ENCODE measurements at regions not wholly inside any gene's neighbourhood (a gene's known extent, or its start where the extent isn't known, plus 50 kb on each side); places are given as distances from the start of the nearest gene placed in this dataset.

DNA sequence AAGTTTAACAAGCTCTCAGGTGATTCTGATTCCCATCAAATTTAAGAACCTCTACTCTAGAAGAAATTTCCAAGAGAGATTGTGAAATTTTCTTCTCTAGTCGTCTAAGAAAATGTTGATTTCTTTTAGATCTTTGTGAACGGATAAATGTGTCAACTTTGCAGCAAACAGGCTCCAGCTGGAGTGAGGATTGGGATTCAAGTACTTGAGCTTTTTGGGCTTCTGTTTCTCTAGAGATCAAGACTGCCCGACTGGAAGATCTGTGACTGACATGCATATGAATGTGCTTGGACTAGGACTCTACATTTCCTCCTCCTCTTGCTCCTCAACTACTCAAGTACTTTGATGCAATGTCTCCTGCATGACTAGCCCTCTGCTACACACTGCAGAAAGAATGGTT, 388.3 kb downstream of the TMEM38B start:
- DNase-seq (ENCODE audit: low spot score) = no peak

DNA sequence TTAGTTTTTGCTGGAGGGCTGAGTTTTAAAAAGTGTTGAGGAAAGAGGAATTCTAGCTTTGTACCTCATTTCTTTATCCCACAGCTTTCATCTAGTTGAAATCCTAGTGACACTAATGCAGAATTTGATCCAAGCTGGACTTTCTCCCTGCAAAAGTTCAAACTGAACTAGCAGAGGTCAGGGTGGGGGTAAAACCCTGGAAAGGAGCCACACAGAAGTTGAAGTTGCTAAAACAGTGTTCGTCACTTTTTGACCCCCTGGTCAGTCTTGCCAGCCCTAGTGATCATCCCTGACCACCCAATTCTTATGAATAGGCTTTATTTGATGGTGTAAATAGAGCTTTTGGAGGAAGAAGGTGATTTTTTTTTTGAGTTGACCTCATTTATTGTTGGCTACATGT, 390.4 kb downstream of the TMEM38B start:
- TF ChIP-seq EZH2 (IDR thresholded peaks at IDR 0.05) (no peak), EZH2phosphoT487 (IDR thresholded peaks at IDR 0.05) (no peak)
- TF ChIP-seq, protein P1, sequence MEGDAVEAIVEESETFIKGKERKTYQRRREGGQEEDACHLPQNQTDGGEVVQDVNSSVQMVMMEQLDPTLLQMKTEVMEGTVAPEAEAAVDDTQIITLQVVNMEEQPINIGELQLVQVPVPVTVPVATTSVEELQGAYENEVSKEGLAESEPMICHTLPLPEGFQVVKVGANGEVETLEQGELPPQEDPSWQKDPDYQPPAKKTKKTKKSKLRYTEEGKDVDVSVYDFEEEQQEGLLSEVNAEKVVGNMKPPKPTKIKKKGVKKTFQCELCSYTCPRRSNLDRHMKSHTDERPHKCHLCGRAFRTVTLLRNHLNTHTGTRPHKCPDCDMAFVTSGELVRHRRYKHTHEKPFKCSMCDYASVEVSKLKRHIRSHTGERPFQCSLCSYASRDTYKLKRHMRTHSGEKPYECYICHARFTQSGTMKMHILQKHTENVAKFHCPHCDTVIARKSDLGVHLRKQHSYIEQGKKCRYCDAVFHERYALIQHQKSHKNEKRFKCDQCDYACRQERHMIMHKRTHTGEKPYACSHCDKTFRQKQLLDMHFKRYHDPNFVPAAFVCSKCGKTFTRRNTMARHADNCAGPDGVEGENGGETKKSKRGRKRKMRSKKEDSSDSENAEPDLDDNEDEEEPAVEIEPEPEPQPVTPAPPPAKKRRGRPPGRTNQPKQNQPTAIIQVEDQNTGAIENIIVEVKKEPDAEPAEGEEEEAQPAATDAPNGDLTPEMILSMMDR (IDR thresholded peaks at IDR 0.05) = no peak
- H3K27ac Mint-ChIP-seq = no peak overlapping the region
- H3K9me3 Mint-ChIP-seq = peaks cover 9% of the 10 kb centered on the region
- Histone ChIP-seq H3K4me1 (no peaks in the 10 kb centered on the region), H3K9ac (no peak overlapping the region), H2AFZ (replicated peaks) (no peak overlapping the region), H3K27ac (no peak overlapping the region), H3F3A (ENCODE audit: low read depth) (no peaks in the 10 kb centered on the region), H3K27me3 (no peaks in the 10 kb centered on the region), H3K4me3 (no peak overlapping the region), H3K9me3 (ENCODE audit: low read depth) (no peaks in the 10 kb centered on the region), H3K36me3 (no peaks in the 10 kb centered on the region), H4K20me1 (ENCODE audit: low read depth) (no peaks in the 10 kb centered on the region), H3K79me2 (ENCODE audit: low read depth) (no peaks in the 10 kb centered on the region), H3K4me2 (no peak overlapping the region)
- H3K4me3 Mint-ChIP-seq = no peak overlapping the region
- no peak for DNase-seq (ENCODE audit: low spot score)
- H3K27me3 Mint-ChIP-seq (ENCODE audit: insufficient read depth, low read depth) = no peaks in the 10 kb centered on the region
- no peaks in the 10 kb centered on the region for H3K36me3 Mint-ChIP-seq
- no peaks in the 10 kb centered on the region for H3K4me1 Mint-ChIP-seq

More for the DNA sequence above, 388.3 kb downstream of the TMEM38B start:
- H3K9me3 ChIP-seq (ENCODE audit: low read depth) = no peaks in the 10 kb centered on the region
- H3K27ac Mint-ChIP-seq = no peak overlapping the region
- peaks cover 4% of the 10 kb centered on the region for H3K4me1 ChIP-seq
- H3K36me3 ChIP-seq = no peaks in the 10 kb centered on the region
- peaks cover 8% of the 10 kb centered on the region for H3K4me1 Mint-ChIP-seq
- no peak overlapping the region for H2AFZ ChIP-seq (replicated peaks)
- no peaks in the 10 kb centered on the region for H3K27me3 Mint-ChIP-seq (ENCODE audit: insufficient read depth, low read depth)
- H4K20me1 ChIP-seq (ENCODE audit: low read depth) = no peaks in the 10 kb centered on the region
- H3K79me2 ChIP-seq (ENCODE audit: low read depth) = no peaks in the 10 kb centered on the region
- no peak overlapping the region for H3K27ac ChIP-seq
- H3F3A ChIP-seq (ENCODE audit: low read depth) = no peaks in the 10 kb centered on the region
- no peak overlapping the region for H3K9ac ChIP-seq
- TF ChIP-seq, protein P1 (IDR thresholded peaks at IDR 0.05) = no peak
- TF ChIP-seq EZH2phosphoT487 (IDR thresholded peaks at IDR 0.05) (no peak), EZH2 (IDR thresholded peaks at IDR 0.05) (no peak)
- no peaks in the 10 kb centered on the region for H3K27me3 ChIP-seq
- H3K4me3 Mint-ChIP-seq = no peak overlapping the region
- no peaks in the 10 kb centered on the region for H3K36me3 Mint-ChIP-seq
- H3K4me3 ChIP-seq = no peak overlapping the region
- no peaks in the 10 kb centered on the region for H3K9me3 Mint-ChIP-seq
- H3K4me2 ChIP-seq = no peak overlapping the region

DNA sequence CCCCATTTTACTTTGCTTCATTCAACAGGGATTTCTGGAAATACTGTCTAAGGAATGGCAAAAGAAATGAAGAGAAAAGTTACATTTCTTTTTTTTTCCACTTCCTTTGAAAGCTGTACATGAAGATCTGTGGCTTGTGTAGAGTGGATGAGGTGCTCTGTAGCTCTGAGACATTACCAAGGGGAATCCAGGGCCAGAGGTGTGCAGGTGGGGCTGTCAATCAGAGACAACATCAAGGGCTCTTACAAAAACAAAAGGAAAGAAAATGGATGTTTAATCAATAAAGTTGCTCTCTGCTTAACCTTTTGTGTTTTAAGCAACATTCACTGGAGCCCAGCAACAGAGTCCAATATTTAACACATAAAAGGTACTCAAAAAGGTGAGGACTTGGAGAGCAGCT, 391.1 kb downstream of the TMEM38B start:
- H3K4me1 ChIP-seq = no peaks in the 10 kb centered on the region
- no peak for DNase-seq (ENCODE audit: low spot score)
- H3K36me3 ChIP-seq = no peaks in the 10 kb centered on the region
- no peaks in the 10 kb centered on the region for H3K79me2 ChIP-seq (ENCODE audit: low read depth)
- no peaks in the 10 kb centered on the region for H3F3A ChIP-seq (ENCODE audit: low read depth)
- Mint-ChIP-seq H3K9me3 (peaks cover 9% of the 10 kb centered on the region), H3K27ac (no peak overlapping the region), H3K27me3 (ENCODE audit: insufficient read depth, low read depth) (no peaks in the 10 kb centered on the region), H3K36me3 (no peaks in the 10 kb centered on the region), H3K4me3 (no peak overlapping the region), H3K4me1 (no peaks in the 10 kb centered on the region)
- H3K4me2 ChIP-seq = no peak overlapping the region
- H3K4me3 ChIP-seq = no peak overlapping the region
- H3K9me3 ChIP-seq (ENCODE audit: low read depth) = no peaks in the 10 kb centered on the region
- H4K20me1 ChIP-seq (ENCODE audit: low read depth) = no peaks in the 10 kb centered on the region
- no peak for TF ChIP-seq EZH2phosphoT487 (IDR thresholded peaks at IDR 0.05)
- TF ChIP-seq, protein P1 (IDR thresholded peaks at IDR 0.05) = no peak
- no peak for TF ChIP-seq EZH2 (IDR thresholded peaks at IDR 0.05)
- H3K27ac ChIP-seq = no peak overlapping the region
- no peaks in the 10 kb centered on the region for H3K27me3 ChIP-seq
- H3K9ac ChIP-seq = no peak overlapping the region
- H2AFZ ChIP-seq (replicated peaks) = no peak overlapping the region

Data from neural progenitor cell (in vitro differentiated cells).